ENCODE measurements at regions not wholly inside any gene's neighbourhood (a gene's known extent, or its start where the extent isn't known, plus 50 kb on each side); places are given as distances from the start of the nearest gene placed in this dataset.

DNA sequence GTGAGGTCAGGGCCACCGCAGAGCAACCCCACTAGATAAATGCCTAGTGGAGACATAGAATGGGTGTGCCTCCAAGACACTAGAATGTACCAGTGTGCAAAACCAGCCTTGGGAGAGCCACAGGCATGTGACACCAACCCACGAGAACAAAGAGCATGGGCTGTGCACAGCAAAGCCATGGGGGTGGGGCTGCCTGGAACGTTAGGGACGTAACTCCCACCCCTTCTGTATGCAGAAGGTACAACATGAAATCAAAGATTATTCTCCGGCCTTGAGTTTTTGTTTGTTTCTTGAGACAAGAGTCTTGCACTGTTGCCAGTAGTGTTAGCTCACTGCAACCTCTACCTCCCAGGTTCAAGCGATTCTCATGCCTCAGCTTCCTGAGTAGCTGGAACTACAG lies 99.5 kb downstream of the MID1IP1 start:
- no peak overlapping the region for H3K27ac ChIP-seq (ENCODE audit: insufficient read depth, low read length, poor library complexity, severe bottlenecking)

DNA sequence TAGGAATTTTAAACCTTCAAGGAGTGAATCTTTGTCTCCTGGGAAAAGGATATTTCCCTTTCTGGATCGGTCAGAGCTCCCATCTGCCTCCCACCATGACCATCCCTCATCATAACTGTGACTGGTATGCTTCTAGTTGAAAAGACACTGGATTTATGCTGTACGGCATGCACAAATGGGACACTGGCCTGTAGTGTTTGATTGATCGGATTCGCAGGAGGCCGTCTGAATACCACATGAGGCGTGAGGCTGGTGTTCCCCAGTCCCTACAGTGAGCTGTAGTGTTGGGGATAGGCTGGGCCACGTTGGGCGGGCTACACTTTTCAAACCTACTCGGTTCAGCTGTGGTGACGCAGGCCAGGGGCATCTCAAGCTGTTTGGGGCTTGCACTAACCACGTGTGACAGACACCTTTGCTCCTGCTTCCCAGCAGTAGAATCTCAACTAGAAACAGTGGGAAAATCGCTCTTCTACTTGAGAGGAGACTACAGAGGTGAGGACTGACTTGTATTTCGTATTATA lies 101.8 kb downstream of the MID1IP1 start:
- no peaks in the 10 kb centered on the region for H3K9me3 ChIP-seq (ENCODE audit: control insufficient read depth, low read length)
- no peak overlapping the region for H3K4me3 ChIP-seq (ENCODE audit: insufficient read depth, low read depth, low read length, poor library complexity, severe bottlenecking)
- DNase-seq = no peak
- H3K36me3 ChIP-seq (ENCODE audit: control insufficient read depth, insufficient read depth, low read length) = no peaks in the 10 kb centered on the region
- no peak overlapping the region for H3K27ac ChIP-seq (ENCODE audit: insufficient read depth, low read length, poor library complexity, severe bottlenecking)
- no peaks in the 10 kb centered on the region for H3K4me1 ChIP-seq (ENCODE audit: control insufficient read depth, insufficient read depth, low read length, poor library complexity, severe bottlenecking)
- no peaks in the 10 kb centered on the region for H3K27me3 ChIP-seq (replicated peaks; ENCODE audit: control insufficient read depth, insufficient read depth, low read length, poor library complexity, severe bottlenecking)

More for the DNA sequence above, 99.5 kb downstream of the MID1IP1 start:
- H3K9me3 ChIP-seq (ENCODE audit: control insufficient read depth, low read length) = no peaks in the 10 kb centered on the region
- no peak overlapping the region for H3K4me3 ChIP-seq (ENCODE audit: insufficient read depth, low read depth, low read length, poor library complexity, severe bottlenecking)
- H3K4me1 ChIP-seq (ENCODE audit: control insufficient read depth, insufficient read depth, low read length, poor library complexity, severe bottlenecking) = no peaks in the 10 kb centered on the region
- no peaks in the 10 kb centered on the region for H3K36me3 ChIP-seq (ENCODE audit: control insufficient read depth, insufficient read depth, low read length)
- DNase-seq = no peak
- H3K27me3 ChIP-seq (replicated peaks; ENCODE audit: control insufficient read depth, insufficient read depth, low read length, poor library complexity, severe bottlenecking) = no peaks in the 10 kb centered on the region

DNA sequence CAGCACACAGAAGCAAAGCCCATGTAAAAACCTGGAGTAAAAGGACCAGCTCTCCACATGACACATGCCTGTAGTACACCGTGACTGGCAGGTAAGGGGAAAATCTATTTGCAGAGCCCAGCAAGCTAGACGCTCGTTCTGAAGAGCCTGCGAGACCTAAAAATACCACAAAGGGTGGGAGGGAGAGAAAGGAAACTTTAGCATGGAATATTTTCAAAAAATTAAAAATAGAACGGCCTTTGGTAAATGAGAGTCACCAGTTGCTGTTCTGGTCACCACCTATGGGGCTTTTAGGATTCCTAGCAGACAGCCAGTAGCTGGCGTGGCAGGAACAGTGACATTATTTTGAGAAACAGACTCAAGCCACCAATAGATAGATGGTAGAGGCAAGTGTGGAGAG lies 115.5 kb downstream of the MID1IP1 start:
- Histone ChIP-seq H3K9me3 (ENCODE audit: control insufficient read depth, low read length) (no peaks in the 10 kb centered on the region), H3K27me3 (replicated peaks; ENCODE audit: control insufficient read depth, insufficient read depth, low read length, poor library complexity, severe bottlenecking) (no peaks in the 10 kb centered on the region), H3K4me1 (ENCODE audit: control insufficient read depth, insufficient read depth, low read length, poor library complexity, severe bottlenecking) (no peaks in the 10 kb centered on the region), H3K27ac (ENCODE audit: insufficient read depth, low read length, poor library complexity, severe bottlenecking) (no peak overlapping the region), H3K4me3 (ENCODE audit: insufficient read depth, low read depth, low read length, poor library complexity, severe bottlenecking) (no peak overlapping the region), H3K36me3 (ENCODE audit: control insufficient read depth, insufficient read depth, low read length) (no peaks in the 10 kb centered on the region)
- DNase-seq = no peak

DNA sequence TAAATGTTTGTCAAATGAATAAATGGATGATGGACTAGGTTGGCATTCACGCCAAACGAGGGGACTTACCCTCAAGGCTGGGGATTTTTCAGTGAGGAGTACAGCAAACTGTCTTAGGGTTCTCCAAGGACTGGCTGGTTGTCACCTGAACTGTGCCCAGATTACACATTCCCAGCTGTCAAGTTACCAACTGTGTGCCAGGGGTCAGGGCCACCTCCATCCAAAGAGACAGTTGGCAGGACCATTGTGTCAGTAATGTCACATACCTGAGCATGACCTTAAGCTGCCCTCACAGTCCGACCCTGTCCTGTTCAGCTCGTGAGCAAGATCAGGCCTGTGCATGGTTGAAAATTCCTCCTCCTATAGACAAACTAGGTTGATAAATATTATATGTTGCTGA lies 116.7 kb downstream of the MID1IP1 start:
- DNase-seq = no peak
- H3K27me3 ChIP-seq (replicated peaks; ENCODE audit: control insufficient read depth, insufficient read depth, low read length, poor library complexity, severe bottlenecking) = no peaks in the 10 kb centered on the region
- H3K4me3 ChIP-seq (ENCODE audit: insufficient read depth, low read depth, low read length, poor library complexity, severe bottlenecking) = no peak overlapping the region
- no peaks in the 10 kb centered on the region for H3K36me3 ChIP-seq (ENCODE audit: control insufficient read depth, insufficient read depth, low read length)
- H3K27ac ChIP-seq (ENCODE audit: insufficient read depth, low read length, poor library complexity, severe bottlenecking) = no peak overlapping the region
- H3K9me3 ChIP-seq (ENCODE audit: control insufficient read depth, low read length) = no peaks in the 10 kb centered on the region
- H3K4me1 ChIP-seq (ENCODE audit: control insufficient read depth, insufficient read depth, low read length, poor library complexity, severe bottlenecking) = no peaks in the 10 kb centered on the region

DNA sequence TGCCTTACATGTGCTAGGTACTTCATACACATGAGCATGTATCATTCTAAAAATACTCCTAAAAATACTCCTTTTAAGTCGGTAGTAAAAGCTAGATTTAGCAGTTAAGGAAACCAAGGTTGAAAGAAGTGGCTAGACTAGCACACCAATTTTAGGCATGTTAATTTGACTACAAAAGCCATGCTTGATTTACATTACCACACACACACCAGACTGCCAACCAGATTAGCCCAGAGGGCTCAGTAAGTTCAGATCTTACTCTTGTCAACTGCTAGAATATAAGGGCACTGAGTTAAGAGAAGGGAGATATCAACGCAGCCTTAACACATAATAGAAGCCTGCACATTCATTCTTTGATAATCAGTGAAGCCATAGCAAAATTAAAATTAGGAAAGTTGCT lies 117.9 kb downstream of the MID1IP1 start:
- H3K27me3 ChIP-seq (replicated peaks; ENCODE audit: control insufficient read depth, insufficient read depth, low read length, poor library complexity, severe bottlenecking) = no peaks in the 10 kb centered on the region

DNA sequence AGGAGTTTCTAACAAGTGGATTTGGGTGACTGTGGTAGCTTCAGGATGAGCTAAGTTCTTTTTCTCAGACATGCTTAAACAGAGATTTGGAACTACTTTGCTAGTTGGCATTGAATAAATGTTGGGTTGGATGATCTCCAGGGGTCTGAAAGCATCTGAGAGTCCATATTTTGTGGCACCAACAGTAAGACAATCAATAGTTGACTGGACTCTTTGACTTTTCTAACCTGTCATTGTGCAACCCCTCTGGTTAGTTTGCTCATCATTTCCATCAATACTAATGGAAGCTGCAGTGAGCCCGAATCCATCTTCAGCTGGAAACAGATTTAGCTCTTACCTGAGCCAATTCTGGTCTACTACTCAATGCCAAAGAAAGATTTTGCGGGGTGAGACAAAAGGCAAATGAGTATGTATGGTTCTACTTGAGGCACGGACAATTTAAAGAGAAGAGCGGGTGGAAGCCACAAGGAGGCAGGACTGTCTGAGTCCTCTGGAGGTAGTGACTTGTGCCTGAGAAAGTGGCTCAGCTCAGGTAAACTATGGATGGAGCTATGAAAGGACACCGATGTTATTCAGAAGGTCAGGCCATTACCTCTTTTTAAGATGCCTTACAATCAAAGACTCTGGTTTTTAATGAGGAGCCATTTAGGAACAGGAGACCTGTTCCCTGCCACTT lies 118.7 kb downstream of the MID1IP1 start:
- H3K4me1 ChIP-seq (ENCODE audit: control insufficient read depth, insufficient read depth, low read length, poor library complexity, severe bottlenecking) = no peaks in the 10 kb centered on the region
- no peak overlapping the region for H3K4me3 ChIP-seq (ENCODE audit: insufficient read depth, low read depth, low read length, poor library complexity, severe bottlenecking)
- DNase-seq = no peak
- no peak overlapping the region for H3K27ac ChIP-seq (ENCODE audit: insufficient read depth, low read length, poor library complexity, severe bottlenecking)
- no peaks in the 10 kb centered on the region for H3K36me3 ChIP-seq (ENCODE audit: control insufficient read depth, insufficient read depth, low read length)
- no peaks in the 10 kb centered on the region for H3K9me3 ChIP-seq (ENCODE audit: control insufficient read depth, low read length)
- no peaks in the 10 kb centered on the region for H3K27me3 ChIP-seq (replicated peaks; ENCODE audit: control insufficient read depth, insufficient read depth, low read length, poor library complexity, severe bottlenecking)

More for the DNA sequence above, 117.9 kb downstream of the MID1IP1 start:
- H3K4me3 ChIP-seq (ENCODE audit: insufficient read depth, low read depth, low read length, poor library complexity, severe bottlenecking) = no peak overlapping the region
- no peaks in the 10 kb centered on the region for H3K9me3 ChIP-seq (ENCODE audit: control insufficient read depth, low read length)
- H3K4me1 ChIP-seq (ENCODE audit: control insufficient read depth, insufficient read depth, low read length, poor library complexity, severe bottlenecking) = no peaks in the 10 kb centered on the region
- no peak overlapping the region for H3K27ac ChIP-seq (ENCODE audit: insufficient read depth, low read length, poor library complexity, severe bottlenecking)
- H3K36me3 ChIP-seq (ENCODE audit: control insufficient read depth, insufficient read depth, low read length) = no peaks in the 10 kb centered on the region
- no peak for DNase-seq

DNA sequence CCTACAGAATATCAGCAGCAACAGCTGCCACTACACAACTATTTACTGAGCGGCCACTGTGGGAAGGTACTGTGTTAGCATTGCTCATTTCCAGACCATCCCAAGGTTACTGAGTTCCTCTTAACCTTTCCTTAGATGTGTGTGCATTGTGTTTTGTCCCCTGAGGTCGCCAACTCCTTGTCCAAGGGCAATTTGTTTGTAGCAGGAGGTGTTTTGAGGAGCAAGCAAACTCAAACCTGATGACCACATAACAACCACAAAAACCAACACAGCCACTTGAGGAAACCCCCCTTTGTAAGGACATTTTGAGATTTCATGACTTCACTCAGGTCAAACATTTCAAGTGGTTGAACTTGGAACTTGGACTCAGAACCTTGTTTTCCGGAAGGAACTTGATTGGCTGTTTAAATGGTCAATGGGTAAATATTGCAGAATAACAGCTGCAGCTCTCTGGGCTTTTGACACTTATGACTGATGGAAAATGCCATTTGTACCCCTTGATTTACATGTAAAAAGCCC lies 122.3 kb downstream of the MID1IP1 start:
- no peaks in the 10 kb centered on the region for H3K36me3 ChIP-seq (ENCODE audit: control insufficient read depth, insufficient read depth, low read length)
- no peak for DNase-seq

DNA sequence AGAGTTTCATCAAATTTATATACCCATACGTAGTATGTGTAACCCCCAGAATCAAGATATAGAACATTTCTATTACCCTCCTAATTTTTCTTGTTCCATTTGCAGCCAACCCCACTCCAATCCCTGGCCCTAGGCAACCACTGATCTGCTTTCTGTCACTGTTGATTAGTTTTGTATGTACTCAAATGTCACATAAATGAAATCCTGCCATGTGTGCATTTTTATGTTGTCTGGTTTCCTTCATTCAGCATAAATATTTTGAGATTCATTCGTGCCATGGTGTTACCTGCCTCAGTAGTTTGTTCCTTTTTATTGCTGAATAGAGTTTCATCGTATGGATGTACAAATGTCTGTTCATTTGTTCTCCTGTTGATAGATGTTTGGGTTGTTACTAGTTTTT lies 126.3 kb downstream of the MID1IP1 start:
- Histone ChIP-seq H3K27me3 (replicated peaks; ENCODE audit: control insufficient read depth, insufficient read depth, low read length, poor library complexity, severe bottlenecking) (no peaks in the 10 kb centered on the region), H3K27ac (ENCODE audit: insufficient read depth, low read length, poor library complexity, severe bottlenecking) (no peak overlapping the region), H3K4me1 (ENCODE audit: control insufficient read depth, insufficient read depth, low read length, poor library complexity, severe bottlenecking) (no peaks in the 10 kb centered on the region), H3K9me3 (ENCODE audit: control insufficient read depth, low read length) (no peaks in the 10 kb centered on the region), H3K4me3 (ENCODE audit: insufficient read depth, low read depth, low read length, poor library complexity, severe bottlenecking) (no peak overlapping the region), H3K36me3 (ENCODE audit: control insufficient read depth, insufficient read depth, low read length) (no peaks in the 10 kb centered on the region)
- DNase-seq = no peak

More for the DNA sequence above, 122.3 kb downstream of the MID1IP1 start:
- Histone ChIP-seq H3K27me3 (replicated peaks; ENCODE audit: control insufficient read depth, insufficient read depth, low read length, poor library complexity, severe bottlenecking) (no peaks in the 10 kb centered on the region), H3K9me3 (ENCODE audit: control insufficient read depth, low read length) (no peaks in the 10 kb centered on the region), H3K4me1 (ENCODE audit: control insufficient read depth, insufficient read depth, low read length, poor library complexity, severe bottlenecking) (no peaks in the 10 kb centered on the region), H3K27ac (ENCODE audit: insufficient read depth, low read length, poor library complexity, severe bottlenecking) (no peak overlapping the region), H3K4me3 (ENCODE audit: insufficient read depth, low read depth, low read length, poor library complexity, severe bottlenecking) (no peak overlapping the region)

DNA sequence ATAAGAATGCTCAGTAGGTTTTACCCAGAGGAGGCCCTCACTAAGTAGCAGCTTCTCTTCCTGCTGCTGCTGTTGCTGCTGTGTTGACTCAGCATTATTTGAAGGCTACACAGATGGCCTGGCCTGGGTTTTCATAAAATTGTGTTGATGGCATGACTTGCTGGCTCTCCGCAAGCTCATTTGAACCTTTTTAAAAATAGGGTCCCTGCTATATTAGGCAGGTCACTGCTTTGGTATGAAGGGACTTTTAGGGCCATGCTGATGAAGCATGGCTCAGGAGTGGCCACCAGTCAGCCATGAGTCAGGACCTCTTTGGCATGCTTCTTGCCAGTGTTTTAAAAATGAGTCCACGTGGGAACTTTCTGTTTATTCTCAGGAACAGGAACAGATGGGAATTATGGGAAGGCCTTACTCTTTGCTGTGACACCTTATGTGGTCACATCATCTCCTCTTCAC lies 128.7 kb downstream of the MID1IP1 start:
- no peak for DNase-seq
- Histone ChIP-seq H3K9me3 (ENCODE audit: control insufficient read depth, low read length) (no peaks in the 10 kb centered on the region), H3K27me3 (replicated peaks; ENCODE audit: control insufficient read depth, insufficient read depth, low read length, poor library complexity, severe bottlenecking) (no peaks in the 10 kb centered on the region), H3K36me3 (ENCODE audit: control insufficient read depth, insufficient read depth, low read length) (no peaks in the 10 kb centered on the region), H3K4me1 (ENCODE audit: control insufficient read depth, insufficient read depth, low read length, poor library complexity, severe bottlenecking) (no peaks in the 10 kb centered on the region), H3K27ac (ENCODE audit: insufficient read depth, low read length, poor library complexity, severe bottlenecking) (no peak overlapping the region), H3K4me3 (ENCODE audit: insufficient read depth, low read depth, low read length, poor library complexity, severe bottlenecking) (no peak overlapping the region)

DNA sequence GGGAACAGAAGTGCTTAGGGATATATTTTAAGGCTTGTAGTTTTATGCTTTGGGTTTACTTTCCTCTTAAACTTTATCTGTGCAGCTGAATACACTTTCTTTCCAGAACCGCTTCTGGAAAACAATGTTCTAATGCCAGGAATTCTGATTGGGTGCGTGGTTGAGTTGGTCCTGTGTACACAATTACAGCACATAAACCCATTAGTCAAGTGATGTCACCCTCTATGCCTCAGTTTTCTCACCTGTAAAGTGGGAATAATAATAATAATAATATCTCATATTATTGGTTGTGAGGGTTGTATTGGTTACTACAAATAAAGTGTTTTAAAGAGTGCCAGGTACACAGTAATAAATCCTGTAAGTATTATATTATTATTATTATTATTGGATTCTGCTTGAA lies 129.2 kb downstream of the MID1IP1 start:
- Histone ChIP-seq H3K9me3 (ENCODE audit: control insufficient read depth, low read length) (no peaks in the 10 kb centered on the region), H3K27me3 (replicated peaks; ENCODE audit: control insufficient read depth, insufficient read depth, low read length, poor library complexity, severe bottlenecking) (no peaks in the 10 kb centered on the region), H3K4me3 (ENCODE audit: insufficient read depth, low read depth, low read length, poor library complexity, severe bottlenecking) (no peak overlapping the region), H3K36me3 (ENCODE audit: control insufficient read depth, insufficient read depth, low read length) (no peaks in the 10 kb centered on the region), H3K4me1 (ENCODE audit: control insufficient read depth, insufficient read depth, low read length, poor library complexity, severe bottlenecking) (no peaks in the 10 kb centered on the region), H3K27ac (ENCODE audit: insufficient read depth, low read length, poor library complexity, severe bottlenecking) (no peak overlapping the region)
- no peak for DNase-seq
